ENCODE measurements at regions not wholly inside any gene's neighbourhood (a gene's known extent, or its start where the extent isn't known, plus 50 kb on each side); places are given as distances from the start of the nearest gene placed in this dataset.

GRCh38 chr1:234690872-234691271 is 80.9 kb upstream of the IRF2BP2 start:
- no peak for DNase-seq (ENCODE audit: extremely low read depth in 1 of 2, low read depth in 1 of 2)

- DNase-seq (ENCODE audit: extremely low read depth in 1 of 2, low read depth in 1 of 2) = no peak
These were observed 79.3 kb upstream of the IRF2BP2 start for GRCh38 chr1:234689236-234689635.

GRCh38 chr1:234687011-234687410 is 77.0 kb upstream of the IRF2BP2 start:
- DNase-seq (ENCODE audit: extremely low read depth in 1 of 2, low read depth in 1 of 2) = no peak

- DNase-seq (ENCODE audit: extremely low read depth in 1 of 2, low read depth in 1 of 2) = no peak
These were observed 76.1 kb upstream of the IRF2BP2 start for GRCh38 chr1:234686035-234686434.

GRCh38 chr1:234684856-234685255 is 74.9 kb upstream of the IRF2BP2 start:
- no peak for DNase-seq (ENCODE audit: extremely low read depth in 1 of 2, low read depth in 1 of 2)

- no peak for DNase-seq (ENCODE audit: extremely low read depth in 1 of 2, low read depth in 1 of 2)
These were observed 74.1 kb upstream of the IRF2BP2 start for GRCh38 chr1:234683861-234684632.

- DNase-seq (ENCODE audit: extremely low read depth in 1 of 2, low read depth in 1 of 2) = no peak
These were observed 73.3 kb upstream of the IRF2BP2 start for GRCh38 chr1:234683127-234683860.

GRCh38 chr1:234681990-234682389 is 72.0 kb upstream of the IRF2BP2 start:
- DNase-seq (ENCODE audit: extremely low read depth in 1 of 2, low read depth in 1 of 2) = no peak

- no peak for DNase-seq (ENCODE audit: extremely low read depth in 1 of 2, low read depth in 1 of 2)
These were observed 71.1 kb upstream of the IRF2BP2 start for GRCh38 chr1:234681065-234681464.

- DNase-seq (ENCODE audit: extremely low read depth in 1 of 2, low read depth in 1 of 2) = no peak
These were observed 70.4 kb upstream of the IRF2BP2 start for GRCh38 chr1:234680331-234680904.

GRCh38 chr1:234676103-234676594 is 66.2 kb upstream of the IRF2BP2 start:
- peak in 1 of 2 donors; percentile 36 for DNase-seq (ENCODE audit: extremely low read depth in 1 of 2, low read depth in 1 of 2)

- DNase-seq (ENCODE audit: extremely low read depth in 1 of 2, low read depth in 1 of 2) = no peak
These were observed 65.6 kb upstream of the IRF2BP2 start for GRCh38 chr1:234675572-234675971.

- DNase-seq (ENCODE audit: extremely low read depth in 1 of 2, low read depth in 1 of 2) = no peak
These were observed 65.0 kb upstream of the IRF2BP2 start for GRCh38 chr1:234675006-234675405.

GRCh38 chr1:234674218-234674815 is 64.3 kb upstream of the IRF2BP2 start:
- no peak for DNase-seq (ENCODE audit: extremely low read depth in 1 of 2, low read depth in 1 of 2)

- no peak for DNase-seq (ENCODE audit: extremely low read depth in 1 of 2, low read depth in 1 of 2)
These were observed 62.6 kb upstream of the IRF2BP2 start for GRCh38 chr1:234672349-234673135.

- no peak for DNase-seq (ENCODE audit: extremely low read depth in 1 of 2, low read depth in 1 of 2)
These were observed 61.1 kb upstream of the IRF2BP2 start for GRCh38 chr1:234670967-234671626.

- DNase-seq (ENCODE audit: extremely low read depth in 1 of 2, low read depth in 1 of 2) = no peak
These were observed 59.5 kb upstream of the IRF2BP2 start for GRCh38 chr1:234669499-234669898.

- DNase-seq (ENCODE audit: extremely low read depth in 1 of 2, low read depth in 1 of 2) = no peak
These were observed 58.6 kb upstream of the IRF2BP2 start for GRCh38 chr1:234668577-234668955.

- no peak for DNase-seq (ENCODE audit: extremely low read depth in 1 of 2, low read depth in 1 of 2)
These were observed 57.9 kb upstream of the IRF2BP2 start for GRCh38 chr1:234667600-234668576.

Data from stimulated activated CD8-positive, alpha-beta memory T cell treated with anti-CD3 and anti-CD28 coated beads, Interleukin-7, amount 100 ng/mL, for 48 hours (primary cell).